HepG2 (cell line): ENCODE measurements at regions not wholly inside any gene's neighbourhood (a gene's known extent, or its start where the extent isn't known, plus 50 kb on each side); places are given as distances from the start of the nearest gene placed in this dataset.

ENCODE experiments used
- CTCF ChIP-seq: sonication (generic); formaldehyde crosslinking; IDR thresholded peaks from 2 replicates; pipeline ENCODE4 v1.5.0; 2020; ENCODE audit warnings: mild to moderate bottlenecking, missing genetic modification reagents, moderate library complexity
- FOXA1 ChIP-seq, 2 experiments: fragments of 450-650 bp in 1 of 2; sonication (generic) in 1 of 2; formaldehyde crosslinking in 1 of 2; IDR thresholded peaks; 2 replicates each; pipeline versions ENCODE4 v1.4.0 to v1.6.1; 2016 to 2020; ENCODE audit warnings: missing genetic modification reagents in 1 of 2

GRCh38 chr5:136905571-136905970, 540.2 kb upstream of the TRPC7 start:
- TF ChIP-seq CTCF (CRISPR knock-in tag) (no peak), FOXA1 (IDR thresholded peaks at IDR 0.05) (no peak), FOXA1 (CRISPR knock-in tag; IDR thresholded peaks at IDR 0.05) (no peak)
